ENCODE measurements at regions not wholly inside any gene's neighbourhood (a gene's known extent, or its start where the extent isn't known, plus 50 kb on each side); places are given as distances from the start of the nearest gene placed in this dataset.

DNA sequence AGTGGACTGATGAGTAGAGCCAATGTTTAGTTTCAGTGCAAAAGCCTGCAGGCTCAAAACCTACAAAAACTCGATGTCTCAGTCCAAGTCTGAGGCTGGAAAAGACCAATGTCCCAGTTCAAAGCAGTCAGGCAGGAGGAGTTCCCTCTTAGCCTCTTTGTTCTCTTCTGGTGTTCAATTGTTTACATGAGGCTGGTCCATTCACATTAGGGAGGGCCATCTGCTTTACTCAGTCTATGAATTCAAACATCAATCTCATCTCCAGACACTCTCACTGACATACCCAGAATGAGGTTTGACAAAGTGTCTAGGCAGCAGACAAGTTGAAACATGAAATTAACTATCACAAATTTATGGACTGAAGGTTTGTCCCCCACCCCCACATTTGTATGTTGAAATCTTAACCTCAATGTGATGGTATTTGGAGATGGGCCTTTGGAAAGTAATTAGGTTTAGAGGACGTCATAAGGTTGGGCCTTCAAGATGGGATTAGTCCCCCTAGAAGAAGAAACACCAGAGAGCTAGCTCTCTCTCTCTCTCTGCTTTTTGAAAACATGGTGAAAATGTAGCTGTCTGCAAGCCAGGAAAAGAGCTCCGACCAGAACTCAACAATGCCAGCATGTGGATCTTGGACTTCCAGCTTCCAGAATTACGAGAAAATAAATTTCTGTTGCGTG lies 438.5 kb upstream of the RGMA start:
- no peak for TF ChIP-seq POLR2A (IDR thresholded peaks at IDR 0.05)
- TF ChIP-seq, protein P1, sequence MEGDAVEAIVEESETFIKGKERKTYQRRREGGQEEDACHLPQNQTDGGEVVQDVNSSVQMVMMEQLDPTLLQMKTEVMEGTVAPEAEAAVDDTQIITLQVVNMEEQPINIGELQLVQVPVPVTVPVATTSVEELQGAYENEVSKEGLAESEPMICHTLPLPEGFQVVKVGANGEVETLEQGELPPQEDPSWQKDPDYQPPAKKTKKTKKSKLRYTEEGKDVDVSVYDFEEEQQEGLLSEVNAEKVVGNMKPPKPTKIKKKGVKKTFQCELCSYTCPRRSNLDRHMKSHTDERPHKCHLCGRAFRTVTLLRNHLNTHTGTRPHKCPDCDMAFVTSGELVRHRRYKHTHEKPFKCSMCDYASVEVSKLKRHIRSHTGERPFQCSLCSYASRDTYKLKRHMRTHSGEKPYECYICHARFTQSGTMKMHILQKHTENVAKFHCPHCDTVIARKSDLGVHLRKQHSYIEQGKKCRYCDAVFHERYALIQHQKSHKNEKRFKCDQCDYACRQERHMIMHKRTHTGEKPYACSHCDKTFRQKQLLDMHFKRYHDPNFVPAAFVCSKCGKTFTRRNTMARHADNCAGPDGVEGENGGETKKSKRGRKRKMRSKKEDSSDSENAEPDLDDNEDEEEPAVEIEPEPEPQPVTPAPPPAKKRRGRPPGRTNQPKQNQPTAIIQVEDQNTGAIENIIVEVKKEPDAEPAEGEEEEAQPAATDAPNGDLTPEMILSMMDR (IDR thresholded peaks at IDR 0.05) = no peak
